ENCODE measurements at regions not wholly inside any gene's neighbourhood (a gene's known extent, or its start where the extent isn't known, plus 50 kb on each side); places are given as distances from the start of the nearest gene placed in this dataset.

- TF ChIP-seq CTCF (IDR thresholded peaks at IDR 0.05) (no peak), CEBPB (IDR thresholded peaks at IDR 0.05) (no peak), MAFK (IDR thresholded peaks at IDR 0.05; ENCODE audit: partially characterized antibody) (no peak), JUNB (IDR thresholded peaks at IDR 0.05) (no peak), CBX8 (IDR thresholded peaks at IDR 0.05) (no peak), NR3C1 (IDR thresholded peaks at IDR 0.05) (no peak), RFX5 (IDR thresholded peaks at IDR 0.05) (no peak), HOXA7 (CRISPR knock-in tag; IDR thresholded peaks at IDR 0.05) (no peak), ESRRA (IDR thresholded peaks at IDR 0.05; ENCODE audit: borderline replicate concordance, low read length) (no peak), MYC (IDR thresholded peaks at IDR 0.05; ENCODE audit: borderline replicate concordance, low read length) (no peak), NFE2L2 (conservative IDR thresholded peaks at IDR 0.05; ENCODE audit: low read length) (no peak)
- TF ChIP-seq, protein P1, sequence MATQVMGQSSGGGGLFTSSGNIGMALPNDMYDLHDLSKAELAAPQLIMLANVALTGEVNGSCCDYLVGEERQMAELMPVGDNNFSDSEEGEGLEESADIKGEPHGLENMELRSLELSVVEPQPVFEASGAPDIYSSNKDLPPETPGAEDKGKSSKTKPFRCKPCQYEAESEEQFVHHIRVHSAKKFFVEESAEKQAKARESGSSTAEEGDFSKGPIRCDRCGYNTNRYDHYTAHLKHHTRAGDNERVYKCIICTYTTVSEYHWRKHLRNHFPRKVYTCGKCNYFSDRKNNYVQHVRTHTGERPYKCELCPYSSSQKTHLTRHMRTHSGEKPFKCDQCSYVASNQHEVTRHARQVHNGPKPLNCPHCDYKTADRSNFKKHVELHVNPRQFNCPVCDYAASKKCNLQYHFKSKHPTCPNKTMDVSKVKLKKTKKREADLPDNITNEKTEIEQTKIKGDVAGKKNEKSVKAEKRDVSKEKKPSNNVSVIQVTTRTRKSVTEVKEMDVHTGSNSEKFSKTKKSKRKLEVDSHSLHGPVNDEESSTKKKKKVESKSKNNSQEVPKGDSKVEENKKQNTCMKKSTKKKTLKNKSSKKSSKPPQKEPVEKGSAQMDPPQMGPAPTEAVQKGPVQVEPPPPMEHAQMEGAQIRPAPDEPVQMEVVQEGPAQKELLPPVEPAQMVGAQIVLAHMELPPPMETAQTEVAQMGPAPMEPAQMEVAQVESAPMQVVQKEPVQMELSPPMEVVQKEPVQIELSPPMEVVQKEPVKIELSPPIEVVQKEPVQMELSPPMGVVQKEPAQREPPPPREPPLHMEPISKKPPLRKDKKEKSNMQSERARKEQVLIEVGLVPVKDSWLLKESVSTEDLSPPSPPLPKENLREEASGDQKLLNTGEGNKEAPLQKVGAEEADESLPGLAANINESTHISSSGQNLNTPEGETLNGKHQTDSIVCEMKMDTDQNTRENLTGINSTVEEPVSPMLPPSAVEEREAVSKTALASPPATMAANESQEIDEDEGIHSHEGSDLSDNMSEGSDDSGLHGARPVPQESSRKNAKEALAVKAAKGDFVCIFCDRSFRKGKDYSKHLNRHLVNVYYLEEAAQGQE (IDR thresholded peaks at IDR 0.05), result no peak
- TF ChIP-seq, protein P2, sequence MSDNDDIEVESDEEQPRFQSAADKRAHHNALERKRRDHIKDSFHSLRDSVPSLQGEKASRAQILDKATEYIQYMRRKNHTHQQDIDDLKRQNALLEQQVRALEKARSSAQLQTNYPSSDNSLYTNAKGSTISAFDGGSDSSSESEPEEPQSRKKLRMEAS (IDR thresholded peaks at IDR 0.05), result no peak
- TF ChIP-seq, protein P3, sequence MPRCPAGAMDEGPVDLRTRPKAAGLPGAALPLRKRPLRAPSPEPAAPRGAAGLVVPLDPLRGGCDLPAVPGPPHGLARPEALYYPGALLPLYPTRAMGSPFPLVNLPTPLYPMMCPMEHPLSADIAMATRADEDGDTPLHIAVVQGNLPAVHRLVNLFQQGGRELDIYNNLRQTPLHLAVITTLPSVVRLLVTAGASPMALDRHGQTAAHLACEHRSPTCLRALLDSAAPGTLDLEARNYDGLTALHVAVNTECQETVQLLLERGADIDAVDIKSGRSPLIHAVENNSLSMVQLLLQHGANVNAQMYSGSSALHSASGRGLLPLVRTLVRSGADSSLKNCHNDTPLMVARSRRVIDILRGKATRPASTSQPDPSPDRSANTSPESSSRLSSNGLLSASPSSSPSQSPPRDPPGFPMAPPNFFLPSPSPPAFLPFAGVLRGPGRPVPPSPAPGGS (IDR thresholded peaks at IDR 0.05), result no peak
These were observed 447.3 kb downstream of the ADRA2A start for GRCh38 chr10:111524134-111524533.
